HG03558 (cell line): ENCODE measurements at regions not wholly inside any gene's neighbourhood (a gene's known extent, or its start where the extent isn't known, plus 50 kb on each side); places are given as distances from the start of the nearest gene placed in this dataset.
"Not testable (repeated sequence)": the region's sequence is repeated elsewhere in the genome, so short reads cannot be mapped to it uniquely, and the experiment has no call there.

Experiments used
- ATAC-seq: cut with Tn5 transposase; IDR thresholded peaks from one replicate; pipeline ENCODE4 v1.9.1; 2021; ENCODE audit warnings: moderate number of reproducible peaks; ENCODE audit not compliant: unreplicated experiment; ENCODE audit errors: extremely low read depth

DNA sequence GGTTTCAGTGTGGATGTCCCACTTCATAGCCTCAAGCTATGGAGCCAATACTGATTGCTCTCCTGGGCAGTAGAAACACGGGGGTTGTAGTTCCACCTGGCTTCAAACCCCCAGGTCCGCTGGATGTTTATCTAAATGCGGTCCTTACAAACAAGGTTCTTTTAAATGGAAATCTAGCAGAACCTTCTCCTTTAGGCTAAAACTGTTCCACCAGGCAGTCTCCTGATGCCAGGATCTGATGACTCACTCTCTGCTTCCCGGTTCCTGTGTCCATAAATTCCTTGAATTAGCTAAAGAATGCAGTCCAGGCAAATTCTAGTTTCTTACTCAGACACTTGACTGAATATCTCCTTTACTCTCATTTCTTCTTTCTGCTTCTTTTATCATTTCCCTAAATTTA is 108.4 kb upstream of the FAM3C start:
- no peak for ATAC-seq

DNA sequence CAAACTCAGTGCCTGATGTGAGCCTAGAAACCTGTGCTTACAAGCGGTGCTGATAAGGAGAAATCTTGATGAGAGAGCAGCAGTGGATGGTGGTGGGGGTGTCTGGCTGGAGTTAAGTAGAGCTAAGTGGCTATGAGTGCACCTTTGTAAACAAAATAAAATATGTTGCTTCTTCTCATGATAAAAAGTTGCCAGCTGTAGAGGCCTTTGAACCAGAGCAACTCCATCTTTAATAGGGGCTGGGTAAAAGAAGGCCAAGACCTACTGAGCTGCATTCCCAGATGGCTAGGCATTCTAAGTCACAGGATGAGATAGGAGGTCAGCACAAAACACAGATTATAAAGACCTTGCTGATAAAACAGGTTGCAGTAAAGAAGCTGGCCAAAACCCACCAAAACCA is 107.6 kb upstream of the FAM3C start:
- no peak for ATAC-seq

DNA sequence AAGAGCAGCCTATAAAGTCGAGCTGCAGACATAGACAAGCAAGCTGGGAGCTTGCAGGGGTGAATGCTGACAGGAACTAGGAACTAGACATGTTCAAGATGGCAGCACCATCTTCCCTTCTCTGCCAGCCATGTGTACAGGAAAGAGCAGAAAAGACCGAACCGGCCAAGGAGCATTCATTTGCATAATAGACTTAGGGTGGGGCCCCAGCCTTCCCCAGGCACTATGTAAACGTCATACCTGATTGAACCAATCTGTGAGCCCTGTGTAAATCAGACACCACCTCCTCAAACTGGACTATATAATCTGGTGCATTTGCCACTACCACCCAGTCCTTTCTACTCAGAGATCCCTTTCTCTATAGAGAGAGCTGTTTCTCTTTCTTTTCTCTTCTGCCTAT is 106.9 kb upstream of the FAM3C start:
- ATAC-seq = no peak

DNA sequence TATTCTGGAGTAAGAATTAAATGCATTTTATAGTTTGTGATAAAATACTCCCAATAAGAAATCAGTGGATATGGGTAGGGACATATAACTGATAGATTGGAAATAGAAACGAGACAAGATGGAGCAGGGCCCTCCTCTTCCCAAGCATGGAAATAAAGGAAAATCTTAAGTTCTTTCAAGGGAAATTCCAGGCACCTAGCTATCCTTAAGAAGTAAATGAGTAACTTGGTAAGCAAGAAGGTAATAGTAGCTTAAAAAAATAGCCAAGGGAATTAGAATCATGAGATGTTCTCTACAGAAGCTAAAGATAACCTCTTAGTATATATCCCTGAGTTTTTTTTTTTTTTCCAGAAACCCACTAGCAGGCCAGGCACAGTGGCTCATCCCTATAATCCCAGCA is 105.5 kb upstream of the FAM3C start:
- no peak for ATAC-seq

DNA sequence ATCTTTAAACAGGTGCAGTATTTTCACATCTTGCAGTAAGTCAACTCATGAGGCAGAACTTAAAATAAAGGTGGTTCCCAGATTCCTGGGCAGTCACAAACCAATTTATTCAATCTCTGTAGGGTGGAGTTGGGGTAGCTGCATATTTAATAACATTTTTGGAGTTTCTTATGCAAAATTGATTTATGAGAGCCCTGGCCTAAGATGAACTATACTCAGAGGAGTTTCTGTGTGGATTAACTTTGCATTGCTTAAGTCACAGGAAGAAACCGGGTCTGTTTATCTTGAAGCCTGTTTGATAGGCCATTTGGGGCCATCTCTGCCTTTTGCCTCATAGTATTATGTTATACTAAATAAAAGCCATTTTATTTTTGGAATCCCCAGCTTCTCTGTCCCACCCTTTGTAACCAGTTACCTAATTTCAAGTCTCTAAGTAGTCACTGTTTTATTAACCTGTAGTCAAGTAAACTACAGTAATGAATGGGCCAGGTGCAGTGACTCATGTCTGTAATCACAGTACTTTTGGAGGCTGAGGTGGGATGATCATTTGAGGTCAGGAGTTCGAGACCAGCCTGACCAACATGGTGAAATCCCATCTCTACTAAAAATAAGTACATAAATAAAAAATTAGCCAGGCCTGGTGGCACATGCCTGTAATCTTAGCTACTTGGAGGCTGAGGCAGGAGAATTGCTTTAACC is 104.4 kb upstream of the FAM3C start:
- ATAC-seq = no peak

DNA sequence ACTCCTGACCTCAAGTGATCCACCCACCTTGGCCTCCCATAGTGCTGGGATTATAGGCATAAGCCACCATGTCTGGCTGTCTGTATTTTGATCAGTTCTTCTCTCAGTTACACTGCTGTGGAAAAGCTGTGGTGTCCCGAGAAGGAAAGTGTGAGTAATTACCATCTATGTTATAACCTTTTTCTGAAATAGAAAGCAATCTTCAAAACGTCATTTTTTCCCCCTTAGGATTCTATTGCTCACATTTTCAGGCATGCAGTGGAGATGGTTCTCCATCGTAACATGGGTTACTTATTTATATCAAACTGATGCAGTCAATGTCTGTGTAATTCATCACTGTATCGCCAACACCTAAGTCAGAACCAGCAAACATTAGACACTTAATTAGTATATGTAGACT is 103.5 kb upstream of the FAM3C start:
- ATAC-seq = no peak

DNA sequence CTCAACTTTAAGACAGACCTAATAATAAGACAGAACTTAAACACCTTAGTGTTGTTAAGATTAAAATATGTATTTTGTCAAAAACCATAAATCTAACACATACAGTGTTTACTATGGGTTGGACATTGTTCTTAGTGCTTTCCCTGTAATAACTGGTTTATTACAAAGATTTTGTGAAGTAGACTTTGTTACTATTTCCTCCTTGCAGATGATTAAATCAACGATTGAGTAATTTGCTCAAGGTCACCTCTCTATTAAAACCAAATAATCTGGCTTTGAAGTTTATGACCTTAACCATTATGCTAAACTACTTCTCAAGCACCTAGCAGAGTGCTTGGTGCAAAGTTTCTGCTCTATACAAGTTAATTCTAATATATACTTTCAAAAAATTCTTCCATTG is 102.7 kb upstream of the FAM3C start:
- no peak for ATAC-seq

DNA sequence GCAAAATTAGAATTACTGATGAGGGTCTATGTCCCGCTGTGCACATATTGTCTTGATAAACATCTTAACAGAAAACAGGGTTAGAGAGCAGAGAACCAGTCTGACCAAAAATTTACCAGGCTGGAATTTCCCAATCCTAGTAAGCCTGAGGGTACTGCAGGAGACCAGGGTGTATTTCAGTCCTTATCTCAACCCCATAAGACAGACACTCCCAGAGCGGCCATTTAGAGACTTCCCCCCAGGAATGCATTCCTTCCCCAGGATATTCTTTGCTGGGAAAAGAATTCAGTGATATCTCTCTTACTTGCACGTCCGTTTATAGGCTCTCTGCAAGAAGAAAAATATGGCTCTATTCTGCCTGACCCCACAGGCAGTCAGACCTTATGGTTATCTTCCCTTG is 101.4 kb upstream of the FAM3C start:
- ATAC-seq = not testable (repeated sequence)

DNA sequence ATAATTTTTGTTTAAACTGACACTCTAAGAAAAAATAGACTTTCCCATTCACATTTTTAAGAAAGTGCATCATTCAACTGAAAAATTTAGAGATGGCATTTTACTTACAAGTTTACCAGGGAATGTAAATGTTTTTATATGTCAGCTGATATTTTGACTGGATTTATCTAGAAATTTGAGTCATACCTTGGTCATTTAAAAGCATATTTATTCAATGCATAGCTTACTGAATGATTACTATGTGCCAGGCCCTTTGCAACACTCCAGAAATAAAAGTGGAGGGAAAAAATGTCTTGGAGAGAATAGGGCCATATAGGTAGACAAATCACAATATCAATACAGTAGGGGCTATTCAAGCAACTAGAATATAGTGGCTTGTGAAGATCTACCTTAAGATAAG is 98.4 kb upstream of the FAM3C start:
- ATAC-seq = no peak

DNA sequence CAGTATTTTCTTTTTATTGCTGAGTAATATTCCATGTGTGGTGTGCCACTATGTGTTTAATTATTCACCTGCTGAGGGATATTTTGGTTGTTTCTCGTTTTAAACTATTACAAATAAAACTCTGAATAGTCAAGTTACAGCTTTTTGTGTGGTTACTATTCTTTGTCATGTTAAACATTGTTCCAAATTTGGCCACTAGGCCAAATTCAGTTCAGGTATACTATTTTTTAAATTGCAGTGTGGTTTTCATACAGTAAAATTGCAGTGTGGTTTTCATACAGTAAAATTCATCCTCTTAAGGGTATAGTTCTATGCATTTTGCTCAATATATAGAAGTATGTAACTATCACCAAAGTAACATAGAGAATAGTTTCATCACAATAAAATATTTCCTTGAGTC is 97.4 kb upstream of the FAM3C start:
- no peak for ATAC-seq

DNA sequence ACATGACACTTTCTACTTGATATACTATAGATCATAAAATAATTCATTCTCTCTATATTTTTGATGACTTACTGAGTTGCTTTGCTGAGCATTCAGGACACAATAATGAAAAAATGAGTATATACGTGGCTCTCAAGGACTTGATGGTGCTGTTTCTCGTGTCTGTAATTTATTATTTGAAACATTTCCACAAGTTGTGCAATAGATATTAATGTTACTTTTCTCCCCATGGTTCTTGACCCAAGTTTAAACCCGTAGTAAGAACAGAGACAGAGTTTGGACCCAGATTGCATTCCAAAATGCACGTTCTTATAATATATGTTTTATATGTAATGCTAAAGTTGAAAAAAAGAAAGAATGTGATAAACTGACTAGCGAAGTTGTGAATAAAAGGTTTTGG is 94.2 kb upstream of the FAM3C start:
- ATAC-seq = no peak

DNA sequence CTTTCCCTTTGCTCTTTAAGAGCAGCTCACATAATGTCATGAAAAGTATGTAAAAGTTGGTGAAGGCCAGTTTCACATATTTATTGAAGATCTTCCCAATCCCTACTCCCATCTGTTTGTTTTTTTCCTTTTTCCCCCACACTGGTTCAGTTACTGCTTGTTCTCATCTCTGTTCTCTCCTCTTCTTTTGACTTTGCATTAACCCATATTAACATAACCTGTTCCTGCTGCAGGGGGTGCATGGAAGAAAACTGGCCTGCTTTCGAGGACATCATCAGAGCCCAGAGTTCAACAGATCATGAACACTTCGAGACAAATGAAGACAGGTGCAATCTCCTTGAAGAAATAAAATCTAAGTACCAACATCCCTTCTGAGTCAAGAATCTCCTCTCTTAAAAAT is 93.3 kb upstream of the FAM3C start:
- ATAC-seq = no peak

DNA sequence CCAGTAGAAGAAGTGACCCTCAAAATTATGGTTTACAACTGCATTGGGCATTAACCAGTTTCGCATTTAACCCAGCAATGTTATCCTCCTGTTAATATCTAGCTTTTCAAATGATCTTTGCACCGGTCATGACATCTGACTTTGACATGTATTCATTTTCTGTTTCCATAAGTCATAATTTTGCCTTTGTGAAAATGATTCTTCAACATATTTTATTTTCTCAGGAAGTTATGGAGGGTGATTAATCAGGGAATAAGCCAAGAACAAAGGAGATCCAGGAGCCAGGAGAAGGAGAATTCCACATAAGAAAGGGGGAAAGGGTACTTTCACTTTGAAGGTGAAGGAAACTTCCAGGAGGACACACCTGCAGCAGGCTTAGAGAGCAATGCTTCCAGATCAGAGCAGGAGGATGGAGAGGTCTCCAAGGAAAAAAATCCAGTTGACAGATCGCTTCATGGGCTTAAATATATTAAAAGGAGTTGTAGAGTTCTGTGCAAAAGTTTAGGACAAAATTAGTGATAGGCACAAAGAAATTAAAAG is 92.1 kb upstream of the FAM3C start:
- no peak for ATAC-seq

DNA sequence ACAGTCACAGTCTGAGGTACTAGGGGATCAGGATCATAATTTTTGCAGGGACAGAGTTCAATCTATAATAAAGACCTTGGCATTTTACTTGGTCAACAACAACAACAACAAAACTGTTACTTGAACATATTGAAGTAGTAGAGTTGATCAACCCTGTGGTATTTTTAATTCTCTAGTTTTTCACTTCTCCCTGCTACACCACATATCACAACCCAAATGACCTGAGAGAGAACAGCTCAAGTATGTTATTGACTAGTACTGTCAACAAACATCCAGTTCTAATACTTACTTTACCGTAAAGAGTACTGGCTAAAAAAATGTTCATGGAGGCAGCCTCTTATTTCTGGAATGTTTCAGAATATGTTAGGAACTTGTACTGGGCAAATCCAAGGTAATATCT is 90.5 kb upstream of the FAM3C start:
- ATAC-seq = no peak

DNA sequence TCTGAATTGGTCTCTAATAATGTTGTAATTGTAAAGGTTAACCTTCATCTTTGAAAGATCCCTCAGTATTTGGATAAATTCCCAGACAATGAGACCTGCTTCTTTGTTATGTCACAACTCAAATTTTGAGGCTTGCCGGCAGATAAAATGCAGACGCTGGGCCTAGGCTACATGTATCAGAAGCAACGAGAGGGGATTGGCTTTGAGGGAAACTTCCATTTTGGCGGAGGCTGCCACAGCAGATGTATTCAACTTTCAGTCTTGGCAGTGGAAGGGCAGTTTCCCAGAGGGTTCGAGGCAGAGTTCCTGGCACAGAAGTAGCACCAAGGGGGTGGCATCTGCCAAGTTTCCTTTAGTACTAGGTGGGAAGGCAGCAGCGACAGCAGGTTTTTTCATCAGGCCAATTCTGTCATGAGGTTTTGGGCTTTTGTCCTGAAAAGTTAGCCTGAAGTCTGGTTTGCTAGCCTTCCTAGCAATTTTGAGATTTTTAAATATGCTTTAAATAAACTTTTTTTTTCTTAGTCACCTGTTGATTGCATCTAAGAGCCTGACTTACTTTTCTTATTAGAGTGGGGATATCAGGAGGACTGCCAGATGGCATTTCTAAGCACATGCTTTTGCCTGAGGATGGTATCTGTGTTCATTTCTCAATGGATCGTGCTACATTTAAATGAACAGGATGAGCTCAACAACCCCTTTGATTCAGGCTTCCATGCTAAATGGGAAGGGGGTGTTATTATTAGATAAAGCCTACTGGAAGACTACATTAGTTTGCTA is 89.5 kb upstream of the FAM3C start:
- ATAC-seq = no peak

DNA sequence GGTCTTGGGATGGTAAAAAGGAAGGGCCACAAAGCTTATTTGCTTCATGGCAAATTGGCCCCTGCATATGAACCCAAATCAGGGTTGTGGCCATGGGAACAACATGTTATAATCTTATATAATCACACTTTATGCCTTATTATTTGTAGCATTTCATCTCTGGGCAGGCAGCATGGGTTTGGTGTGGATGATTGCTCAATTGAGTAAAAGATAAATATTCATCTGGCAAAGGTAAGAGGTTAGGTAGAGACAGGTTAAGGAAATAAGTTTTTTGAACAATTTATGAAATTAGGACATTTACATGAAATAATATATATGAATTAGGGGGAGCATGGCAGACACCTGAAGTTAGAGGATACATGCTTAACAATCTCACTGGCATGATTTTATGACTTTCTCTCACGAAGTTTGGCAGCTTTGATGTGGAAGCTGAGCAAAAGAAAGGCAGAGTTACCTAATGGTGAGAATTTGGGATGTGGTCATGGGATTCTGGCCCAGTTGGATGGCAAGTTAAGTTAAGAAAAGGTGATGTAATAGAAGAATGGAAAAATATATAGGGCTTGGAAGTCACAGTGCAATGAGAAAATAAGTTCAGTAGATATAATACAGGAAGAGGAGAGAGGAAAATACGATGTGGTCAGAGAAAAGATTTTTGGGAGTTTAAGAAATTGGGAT is 88.1 kb upstream of the FAM3C start:
- ATAC-seq = no peak

DNA sequence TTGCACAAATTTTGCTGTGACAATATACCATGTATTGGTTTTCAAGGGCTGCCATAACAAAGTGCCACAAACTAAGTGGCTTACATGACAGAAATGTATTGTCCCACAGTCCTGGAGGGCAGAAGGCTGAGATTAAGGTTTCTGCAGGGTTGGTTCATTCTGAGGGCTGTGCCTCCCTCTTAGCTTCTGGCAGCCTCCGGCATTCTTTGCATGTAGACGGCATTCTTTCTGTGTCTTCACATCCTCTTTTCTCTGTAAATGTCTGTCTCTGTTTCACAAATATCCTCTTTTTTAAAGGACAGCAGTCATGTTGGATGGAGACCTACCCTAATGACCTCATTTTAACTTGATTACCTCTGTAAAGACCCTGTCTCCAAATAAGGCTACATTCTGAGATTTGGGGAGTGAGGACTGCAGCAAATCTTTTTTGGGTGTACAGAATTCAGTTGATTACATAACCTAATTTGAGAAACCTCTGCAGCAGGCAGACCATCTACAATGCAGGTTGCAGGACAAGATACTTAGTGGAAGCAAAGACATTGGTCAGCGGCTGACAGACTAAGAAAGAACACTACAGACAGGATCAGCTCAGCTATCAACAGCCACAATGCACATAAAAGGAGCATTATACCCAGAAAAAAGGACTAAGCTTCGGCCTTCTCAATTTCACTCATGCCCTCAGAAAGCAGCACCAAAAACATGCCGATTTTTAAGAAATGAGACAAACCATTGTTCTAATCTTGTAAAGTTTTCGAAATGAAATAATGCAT is 84.6 kb upstream of the FAM3C start:
- ATAC-seq = no peak

DNA sequence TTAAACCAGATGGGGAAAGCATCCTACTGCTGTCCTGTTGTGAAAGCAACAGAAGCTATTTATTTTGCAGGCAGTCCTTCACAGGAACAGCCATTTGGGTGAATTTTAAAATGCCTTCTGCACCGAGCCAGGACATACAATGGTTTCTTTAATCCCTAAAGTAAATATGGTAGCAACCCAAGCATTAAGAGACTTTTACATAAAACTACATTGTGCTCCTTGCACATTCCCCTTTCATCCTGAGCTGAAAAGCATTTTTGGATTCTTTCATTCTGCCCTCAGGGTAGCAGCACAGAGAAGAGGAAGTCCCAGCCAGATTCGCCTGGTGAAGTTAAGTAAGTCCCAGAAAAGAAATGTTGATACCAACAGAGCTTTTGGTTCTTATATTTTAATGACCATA is 84.0 kb upstream of the FAM3C start:
- no peak for ATAC-seq

DNA sequence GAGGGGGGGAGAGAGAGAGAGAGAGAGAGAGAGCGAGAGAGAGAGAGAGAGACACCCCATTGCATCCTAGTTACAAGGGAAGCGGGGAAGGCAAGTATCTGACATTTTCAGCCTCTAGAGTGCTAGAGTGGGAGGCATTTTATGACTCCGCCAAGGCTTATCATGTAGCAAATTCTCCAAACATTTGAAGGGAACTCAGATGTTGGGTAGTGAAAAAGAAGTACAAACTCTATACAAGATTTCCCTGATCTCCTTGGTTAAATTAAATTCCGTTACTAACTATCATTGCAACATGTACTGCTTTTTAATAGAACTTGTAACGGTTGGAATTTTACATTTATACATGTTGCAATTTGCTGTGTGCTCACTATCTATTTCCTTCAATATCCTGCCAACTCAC is 83.4 kb upstream of the FAM3C start:
- ATAC-seq = no peak

DNA sequence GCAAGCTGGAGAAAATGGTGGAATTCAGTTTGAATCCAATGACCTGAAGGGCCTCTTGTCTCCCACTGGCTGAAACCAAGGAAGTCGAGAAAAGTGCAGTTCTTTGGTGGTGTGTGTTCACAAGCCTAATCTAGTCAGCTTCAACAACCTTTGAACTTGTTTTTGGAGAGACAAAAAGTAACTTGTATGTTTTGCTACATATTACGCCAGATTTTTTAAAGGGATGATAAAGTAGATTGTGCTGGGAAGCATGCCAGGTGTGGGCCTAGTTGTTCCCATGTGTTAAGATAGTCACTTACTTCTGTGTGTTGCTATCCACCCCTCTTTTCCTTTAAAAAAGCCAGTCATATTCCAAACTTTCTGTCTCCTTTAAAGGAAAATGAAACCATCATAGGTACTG is 79.7 kb upstream of the FAM3C start:
- ATAC-seq = no peak

DNA sequence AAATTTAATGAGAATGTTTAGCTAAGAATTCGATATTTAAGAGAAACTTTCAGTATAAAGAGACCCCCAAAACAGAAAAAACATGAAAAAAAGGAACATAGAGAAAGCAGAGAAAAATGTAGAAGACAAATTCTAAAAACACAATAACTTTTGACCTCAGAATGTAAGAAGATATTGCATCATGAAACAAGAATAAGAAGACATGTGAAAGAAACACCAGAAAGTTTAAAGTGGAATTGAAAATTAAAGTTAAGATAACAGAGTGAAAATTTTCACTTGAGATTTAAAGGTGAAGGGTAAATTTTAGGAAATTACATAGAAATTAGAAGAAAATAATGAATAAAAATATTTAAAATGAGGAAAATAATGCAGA is 78.2 kb upstream of the FAM3C start:
- ATAC-seq = no peak
